Activated CD4-positive, CD25-positive, alpha-beta regulatory T cell treated with anti-CD3 and anti-CD28 coated beads, Interleukin-2, amount 50 U/mL, for 72 hours (primary cell): ENCODE measurements at regions not wholly inside any gene's neighbourhood (a gene's known extent, or its start where the extent isn't known, plus 50 kb on each side); places are given as distances from the start of the nearest gene placed in this dataset.

Source experiments
- DNase-seq: peaks from one replicate; pipeline ENCODE4 v3.0.0; 2021

GRCh38 chr5:61800450-61800849 lies 468.4 kb downstream of the ZSWIM6 start:
- no peak for DNase-seq

GRCh38 chr5:61801174-61801573 lies 469.1 kb downstream of the ZSWIM6 start:
- DNase-seq: no peak

GRCh38 chr5:61802456-61802855 lies 470.4 kb downstream of the ZSWIM6 start:
- no peak for DNase-seq

- no peak for DNase-seq
These were observed 473.0 kb downstream of the ZSWIM6 start for GRCh38 chr5:61805101-61805500.

GRCh38 chr5:61806491-61807020 lies 474.5 kb downstream of the ZSWIM6 start:
- DNase-seq: no peak

- no peak for DNase-seq
These were observed 476.0 kb downstream of the ZSWIM6 start for GRCh38 chr5:61808091-61808490.

GRCh38 chr5:61808909-61809308 lies 476.9 kb downstream of the ZSWIM6 start:
- DNase-seq: no peak

- no peak for DNase-seq
These were observed 477.6 kb downstream of the ZSWIM6 start for GRCh38 chr5:61809651-61810050.

GRCh38 chr5:61811052-61811451 lies 479.0 kb downstream of the ZSWIM6 start:
- DNase-seq: no peak

GRCh38 chr5:61813361-61813760 lies 481.3 kb downstream of the ZSWIM6 start:
- DNase-seq: no peak

- DNase-seq: no peak
These were observed 483.3 kb downstream of the ZSWIM6 start for GRCh38 chr5:61815339-61815738.

GRCh38 chr5:61816146-61816545 lies 484.1 kb downstream of the ZSWIM6 start:
- DNase-seq: no peak

- no peak for DNase-seq
These were observed 484.8 kb downstream of the ZSWIM6 start for GRCh38 chr5:61816585-61817450.

- no peak for DNase-seq
These were observed 485.6 kb downstream of the ZSWIM6 start for GRCh38 chr5:61817472-61818326.

- no peak for DNase-seq
These were observed 485.2 kb upstream of the KIF2A start for GRCh38 chr5:61820836-61821235.

GRCh38 chr5:61821561-61821960 lies 484.4 kb upstream of the KIF2A start:
- DNase-seq: no peak

- no peak for DNase-seq
These were observed 483.4 kb upstream of the KIF2A start for GRCh38 chr5:61822584-61822983.

GRCh38 chr5:61823065-61823464 lies 482.9 kb upstream of the KIF2A start:
- DNase-seq: no peak

- no peak for DNase-seq
These were observed 482.2 kb upstream of the KIF2A start for GRCh38 chr5:61823781-61824180.

- no peak for DNase-seq
These were observed 481.6 kb upstream of the KIF2A start for GRCh38 chr5:61824396-61824795.

GRCh38 chr5:61827445-61827975 lies 478.5 kb upstream of the KIF2A start:
- DNase-seq: no peak

GRCh38 chr5:61828856-61829255 lies 477.1 kb upstream of the KIF2A start:
- DNase-seq: no peak

GRCh38 chr5:61831736-61832135 lies 474.3 kb upstream of the KIF2A start:
- no peak for DNase-seq
